ENCODE measurements at regions not wholly inside any gene's neighbourhood (a gene's known extent, or its start where the extent isn't known, plus 50 kb on each side); places are given as distances from the start of the nearest gene placed in this dataset.

- no peak overlapping the region for H3K4me3 ChIP-seq
- H3K9me3 ChIP-seq, result no peaks in the 10 kb centered on the region
- no peaks in the 10 kb centered on the region for H3K36me3 ChIP-seq
- no peaks in the 10 kb centered on the region for H3K4me1 ChIP-seq
- no peaks in the 10 kb centered on the region for H3K27me3 ChIP-seq
- TF ChIP-seq POLR2A (IDR thresholded peaks at IDR 0.05) (no peak), CTCF (IDR thresholded peaks at IDR 0.05) (no peak)
- DNase-seq, result no peak
- no peak overlapping the region for H3K27ac ChIP-seq
These were observed 143.3 kb upstream of the SMARCA2 start for GRCh38 chr9:1871626-1872419.

GRCh38 chr9:1875251-1875851 is 139.8 kb upstream of the SMARCA2 start:
- Histone ChIP-seq H3K4me3 (no peak overlapping the region), H3K36me3 (no peaks in the 10 kb centered on the region)
- DNase-seq, result no peak

GRCh38 chr9:1875921-1876448 is 139.2 kb upstream of the SMARCA2 start:
- no peak overlapping the region for H3K27ac ChIP-seq
- DNase-seq, result peak in 1 of 3 donors; percentile 47
- TF ChIP-seq CTCF (IDR thresholded peaks at IDR 0.05) (no peak), POLR2A (IDR thresholded peaks at IDR 0.05) (no peak)
- H3K27me3 ChIP-seq, result no peaks in the 10 kb centered on the region
- no peaks in the 10 kb centered on the region for H3K4me1 ChIP-seq
- H3K9me3 ChIP-seq, result no peaks in the 10 kb centered on the region
- H3K4me3 ChIP-seq, result no peak overlapping the region
- H3K36me3 ChIP-seq, result no peaks in the 10 kb centered on the region

More at GRCh38 chr9:1875251-1875851, 139.8 kb upstream of the SMARCA2 start:
- no peaks in the 10 kb centered on the region for H3K4me1 ChIP-seq
- no peak overlapping the region for H3K27ac ChIP-seq
- no peaks in the 10 kb centered on the region for H3K27me3 ChIP-seq
- no peaks in the 10 kb centered on the region for H3K9me3 ChIP-seq
- TF ChIP-seq POLR2A (IDR thresholded peaks at IDR 0.05) (no peak), CTCF (IDR thresholded peaks at IDR 0.05) (no peak)

GRCh38 chr9:1876891-1877496 is 138.2 kb upstream of the SMARCA2 start:
- Histone ChIP-seq H3K4me3 (no peak overlapping the region), H3K36me3 (no peaks in the 10 kb centered on the region), H3K9me3 (no peaks in the 10 kb centered on the region), H3K27me3 (no peaks in the 10 kb centered on the region), H3K4me1 (no peaks in the 10 kb centered on the region), H3K27ac (no peak overlapping the region)
- TF ChIP-seq CTCF (IDR thresholded peaks at IDR 0.05) (no peak), POLR2A (IDR thresholded peaks at IDR 0.05) (no peak)
- no peak for DNase-seq

- TF ChIP-seq CTCF (IDR thresholded peaks at IDR 0.05) (no peak), POLR2A (IDR thresholded peaks at IDR 0.05) (no peak)
- Histone ChIP-seq H3K27me3 (no peaks in the 10 kb centered on the region), H3K4me3 (no peak overlapping the region)
These were observed 137.2 kb upstream of the SMARCA2 start for GRCh38 chr9:1877951-1878350.

More at GRCh38 chr9:1877951-1878350, 137.2 kb upstream of the SMARCA2 start:
- Histone ChIP-seq H3K27ac (no peak overlapping the region), H3K4me1 (no peaks in the 10 kb centered on the region), H3K9me3 (no peaks in the 10 kb centered on the region), H3K36me3 (no peaks in the 10 kb centered on the region)
- no peak for DNase-seq

All from Peyer's patch (tissue), 4 donors.